Cardiac fibroblast (primary cell): ENCODE measurements at regions not wholly inside any gene's neighbourhood (a gene's known extent, or its start where the extent isn't known, plus 50 kb on each side); places are given as distances from the start of the nearest gene placed in this dataset.
A peak's percentile ranks its signal among the peaks of the same experiment; 100 is the strongest.

Experiments used
- DNase-seq, 2 donors: peaks; one replicate each; pipeline versions ENCODE4 v3.0.0 to v3.0.0-alpha.2; 2010; ENCODE audit warnings: low read depth in 2 of 2
- H3K4me3 ChIP-seq, 2 donors: replicated peaks in 1 of 2; 1 replicate in 1 of 2; 2 replicates in 1 of 2; pipeline ENCODE4 v1.5.1; 2011; ENCODE audit warnings: low read depth in 2 of 2, low read length in 2 of 2, mild to moderate bottlenecking in 2 of 2, moderate library complexity in 1 of 2
- TF ChIP-seq, protein P1 (sequence below): IDR thresholded peaks from one replicate; pipeline ENCODE4 v1.5.1; 2011; ENCODE audit warnings: low read depth, mild to moderate bottlenecking, low read length, inconsistent platforms

DNA sequence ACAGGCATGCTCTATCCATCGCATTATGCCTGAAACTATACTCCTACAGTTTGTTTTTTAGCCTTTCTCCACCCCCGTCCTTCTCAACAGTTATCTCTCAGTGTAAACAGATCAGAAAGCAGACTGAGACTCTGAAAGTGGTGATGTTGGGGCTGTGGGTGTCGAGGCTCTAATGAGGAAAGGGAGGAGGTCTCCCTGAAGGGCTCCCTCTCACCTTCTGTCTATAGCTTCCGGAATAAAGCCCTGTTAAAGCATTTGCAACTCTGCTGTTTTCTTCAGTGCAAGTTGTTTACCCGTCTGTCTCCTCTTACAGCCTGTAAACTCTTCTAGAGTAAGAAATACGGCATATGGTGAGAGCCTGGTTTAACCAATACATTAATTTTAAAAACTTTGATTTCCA is 136.7 kb upstream of the SYT4 start:
- no peak overlapping the region for H3K4me3 ChIP-seq
- TF ChIP-seq, protein P1, sequence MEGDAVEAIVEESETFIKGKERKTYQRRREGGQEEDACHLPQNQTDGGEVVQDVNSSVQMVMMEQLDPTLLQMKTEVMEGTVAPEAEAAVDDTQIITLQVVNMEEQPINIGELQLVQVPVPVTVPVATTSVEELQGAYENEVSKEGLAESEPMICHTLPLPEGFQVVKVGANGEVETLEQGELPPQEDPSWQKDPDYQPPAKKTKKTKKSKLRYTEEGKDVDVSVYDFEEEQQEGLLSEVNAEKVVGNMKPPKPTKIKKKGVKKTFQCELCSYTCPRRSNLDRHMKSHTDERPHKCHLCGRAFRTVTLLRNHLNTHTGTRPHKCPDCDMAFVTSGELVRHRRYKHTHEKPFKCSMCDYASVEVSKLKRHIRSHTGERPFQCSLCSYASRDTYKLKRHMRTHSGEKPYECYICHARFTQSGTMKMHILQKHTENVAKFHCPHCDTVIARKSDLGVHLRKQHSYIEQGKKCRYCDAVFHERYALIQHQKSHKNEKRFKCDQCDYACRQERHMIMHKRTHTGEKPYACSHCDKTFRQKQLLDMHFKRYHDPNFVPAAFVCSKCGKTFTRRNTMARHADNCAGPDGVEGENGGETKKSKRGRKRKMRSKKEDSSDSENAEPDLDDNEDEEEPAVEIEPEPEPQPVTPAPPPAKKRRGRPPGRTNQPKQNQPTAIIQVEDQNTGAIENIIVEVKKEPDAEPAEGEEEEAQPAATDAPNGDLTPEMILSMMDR, result no peak
- no peak for DNase-seq

DNA sequence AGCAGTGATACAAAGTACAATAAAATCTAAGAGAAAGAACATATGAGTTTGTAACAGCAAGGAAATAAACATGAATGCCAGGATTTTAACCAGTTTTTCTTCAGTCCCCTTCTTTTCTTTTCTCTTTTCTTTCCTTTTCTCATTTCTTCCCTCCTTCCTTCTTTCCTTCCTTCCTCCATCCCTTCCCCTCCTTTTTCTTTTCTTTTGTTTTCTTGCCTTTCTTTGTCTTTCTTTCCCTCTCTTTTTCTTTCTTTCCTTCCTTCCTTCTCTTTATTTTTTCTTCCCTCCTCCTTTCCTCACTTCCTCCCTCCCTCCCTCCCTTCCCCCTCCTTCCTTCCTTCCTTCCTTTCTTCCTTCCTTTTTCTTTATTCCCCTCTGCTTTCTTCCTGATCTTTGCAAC is 142.8 kb upstream of the SYT4 start:
- TF ChIP-seq, protein P1, result no peak

DNA sequence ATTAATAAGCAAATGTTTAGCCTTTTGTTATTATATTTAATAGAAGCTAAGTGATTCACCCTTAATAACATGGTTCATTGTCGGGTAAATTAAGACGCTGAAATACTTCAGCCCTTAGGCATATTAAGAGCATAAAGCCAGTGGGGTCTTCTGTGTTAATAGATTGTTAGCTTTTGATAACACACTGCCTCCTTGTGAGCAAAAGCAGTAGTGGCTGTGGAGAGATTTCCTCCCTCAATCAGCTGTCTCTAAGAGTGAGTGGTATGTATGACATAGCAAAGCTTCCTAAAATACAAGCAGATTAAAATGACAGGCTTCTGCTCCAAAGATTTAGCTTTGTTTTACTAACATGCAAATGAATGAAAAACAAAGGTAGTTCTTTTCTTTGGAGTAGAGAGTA is 143.7 kb upstream of the SYT4 start:
- no peak for DNase-seq

More for the DNA sequence above, 142.8 kb upstream of the SYT4 start:
- no peak overlapping the region for H3K4me3 ChIP-seq
- no peak for DNase-seq

DNA sequence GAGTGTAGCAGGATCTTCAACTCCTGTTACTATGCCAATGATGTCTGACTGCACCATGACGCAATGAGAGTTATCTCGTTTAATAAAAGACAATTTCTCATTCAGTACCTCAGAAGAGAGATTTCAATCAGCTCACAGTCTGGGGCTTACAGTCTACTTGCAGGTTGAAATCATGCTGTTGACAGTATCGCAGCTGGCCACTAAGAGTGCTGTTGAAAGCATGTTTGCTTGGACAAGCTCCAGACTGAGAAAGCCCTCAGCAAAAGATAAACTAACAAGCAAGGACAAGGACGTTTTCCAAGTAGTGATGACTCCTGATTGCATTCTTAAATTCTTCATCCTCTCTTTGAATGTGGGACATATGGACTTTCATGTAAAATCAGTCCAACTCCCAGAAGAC is 145.2 kb upstream of the SYT4 start:
- TF ChIP-seq, protein P1, result peak; percentile 9
- H3K4me3 ChIP-seq, result no peak overlapping the region
- DNase-seq, result peak; percentile 4 to 5

More for the DNA sequence above, 143.7 kb upstream of the SYT4 start:
- TF ChIP-seq, protein P1, result peak; percentile 12
- no peak overlapping the region for H3K4me3 ChIP-seq

DNA sequence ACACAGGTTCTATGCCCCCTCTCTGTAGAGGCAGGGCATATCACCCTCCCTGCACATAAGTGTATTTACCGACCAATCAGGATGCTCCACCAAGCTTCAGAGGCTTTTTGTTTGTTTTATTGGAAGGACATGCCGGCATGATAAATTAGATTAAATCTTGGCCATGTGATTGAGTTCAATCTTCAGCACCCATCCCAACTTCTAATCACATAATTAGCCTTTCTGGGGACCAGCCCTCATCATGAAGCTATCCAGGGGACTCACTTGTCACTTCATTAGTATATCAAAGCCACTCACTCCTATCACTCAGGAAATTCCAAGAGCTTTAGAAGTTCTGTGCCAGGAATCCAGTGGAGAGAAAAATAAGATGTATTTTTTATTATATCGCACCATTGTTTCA is 158.6 kb upstream of the SYT4 start:
- DNase-seq, result no peak
- TF ChIP-seq, protein P1, result no peak
- H3K4me3 ChIP-seq, result no peak overlapping the region

DNA sequence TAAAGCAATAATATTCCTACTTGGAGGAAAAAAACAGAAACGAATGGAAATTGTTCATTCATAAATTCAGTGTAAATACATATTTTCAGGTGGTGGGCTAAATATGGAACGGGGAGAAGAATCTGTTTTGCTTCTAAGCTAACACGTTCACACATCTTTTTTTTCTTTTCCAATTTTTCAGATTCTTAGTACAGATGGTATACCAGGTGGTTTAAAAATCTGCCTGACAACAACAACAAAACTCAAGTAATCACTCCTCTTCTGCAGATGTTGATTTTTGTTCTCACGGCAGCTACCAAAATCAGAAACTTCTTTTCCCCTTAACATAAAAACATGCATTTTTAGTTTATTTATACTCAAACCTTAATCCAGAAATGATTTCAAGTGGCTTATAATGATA is 164.8 kb upstream of the SYT4 start:
- TF ChIP-seq, protein P1, result no peak
- no peak overlapping the region for H3K4me3 ChIP-seq
- DNase-seq, result no peak

GRCh38 chr18:43442571-43442970 is 165.3 kb upstream of the SYT4 start:
- no peak overlapping the region for H3K4me3 ChIP-seq
- TF ChIP-seq, protein P1, result no peak
- peak in 1 of 2 donors; percentile 19 for DNase-seq
